Left ventricle myocardium superior (tissue), 1 donor: ENCODE measurements at regions not wholly inside any gene's neighbourhood (a gene's known extent, or its start where the extent isn't known, plus 50 kb on each side); places are given as distances from the start of the nearest gene placed in this dataset.

ENCODE experiments used
- ATAC-seq: fragments of 200-7000 bp; cut with Tn5 transposase; one replicate; pipeline ENCODE4 v1.9.1; 2020; ENCODE audit warnings: mild to moderate bottlenecking, moderate library complexity
- DNase-seq: peaks from one replicate; pipeline ENCODE4 v3.0.0-alpha.2; 2020
- intact Hi-C: fragments of 100-400 bp; cut with micrococcal nuclease; formaldehyde crosslinking; loops from one replicate; pipeline ENCODE4 v1.11.0; 2022
- donor health status: DM: no; HTN: yes; CAD: no; lungs with severe emphysema.

DNA sequence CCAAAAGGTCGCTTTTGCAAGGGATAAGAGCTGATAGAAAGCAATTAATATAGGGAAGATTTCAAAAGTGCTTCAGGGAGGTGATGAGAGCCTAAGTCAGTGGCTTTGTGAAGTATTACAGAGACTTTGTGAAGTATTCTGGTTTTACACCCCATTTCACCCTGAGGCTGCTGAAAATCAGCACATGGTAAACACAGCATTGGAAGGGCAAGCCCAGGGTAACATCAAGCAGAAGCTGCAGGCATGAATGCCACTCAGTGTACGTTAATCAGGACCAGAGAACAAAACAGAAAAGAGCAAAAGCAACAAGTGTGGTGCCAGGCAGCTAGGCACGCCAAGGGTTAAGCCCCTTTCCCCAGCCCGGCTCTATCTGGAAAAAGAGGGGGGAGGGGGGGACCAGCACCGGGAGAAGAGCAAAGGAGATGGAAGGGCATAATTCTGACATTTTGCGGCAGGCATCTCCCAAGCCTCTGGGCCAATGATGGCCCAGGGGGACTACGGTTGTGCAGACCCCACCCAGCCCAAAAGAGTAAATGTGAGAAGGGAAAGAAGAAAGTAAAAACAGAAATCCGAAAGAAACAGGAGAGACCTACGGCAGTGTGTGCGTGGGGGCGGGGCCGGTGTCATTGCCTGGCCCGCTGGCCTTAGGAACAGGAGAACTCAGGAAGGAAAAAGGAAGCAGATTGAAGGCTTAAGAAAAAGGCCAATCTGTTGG is 58.9 kb downstream of the DHRS2 start:
- DNase-seq: peak; percentile 48
- intact Hi-C loops: no loop called here
- peak; percentile 67 for ATAC-seq

DNA sequence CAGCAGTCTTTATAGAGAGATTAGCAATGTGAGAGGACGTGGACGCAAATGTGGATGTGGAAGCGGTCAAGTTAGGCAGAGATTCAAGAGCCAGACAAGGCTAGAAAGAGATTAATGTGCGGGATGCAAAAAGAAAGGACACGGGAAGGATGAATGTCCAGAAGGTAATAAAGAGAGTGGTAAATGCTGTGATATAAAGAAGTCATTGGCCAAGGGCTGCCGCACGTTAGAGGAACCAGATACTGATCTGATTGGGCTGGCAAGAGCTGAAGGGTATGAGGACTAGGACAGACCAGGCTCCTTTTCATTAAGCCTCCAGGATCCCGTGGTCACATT is 59.5 kb downstream of the DHRS2 start:
- ATAC-seq: no peak
- DNase-seq: no peak
- intact Hi-C loops: no loop called here

DNA sequence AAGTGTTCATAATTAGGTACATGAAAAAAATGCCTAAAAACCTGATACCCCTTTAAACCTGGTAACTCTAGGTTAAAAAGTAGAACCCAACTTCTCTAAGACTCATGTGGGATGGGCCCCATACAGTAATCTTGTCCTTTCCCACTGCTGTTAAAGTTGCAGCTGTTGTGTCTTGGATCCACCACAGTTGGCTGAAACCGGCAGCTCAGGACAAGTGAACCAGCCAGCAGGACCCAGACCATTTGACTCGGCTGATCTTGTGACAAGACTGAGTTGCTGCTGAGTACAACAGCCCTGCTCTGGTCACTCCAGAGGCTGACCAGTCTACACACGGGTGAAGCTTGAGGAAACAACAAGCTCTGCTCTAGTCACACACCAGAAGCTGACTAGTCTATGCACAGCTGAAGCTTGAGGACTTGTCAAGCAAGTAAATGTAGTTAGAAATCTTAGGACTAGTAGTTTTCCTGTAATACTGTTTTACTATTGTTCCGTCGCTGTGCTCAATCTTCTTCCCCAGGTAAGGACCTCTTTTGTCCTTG is 60.6 kb downstream of the DHRS2 start:
- DNase-seq (no peak), ATAC-seq (no peak)
- intact Hi-C loops: no loop called here

DNA sequence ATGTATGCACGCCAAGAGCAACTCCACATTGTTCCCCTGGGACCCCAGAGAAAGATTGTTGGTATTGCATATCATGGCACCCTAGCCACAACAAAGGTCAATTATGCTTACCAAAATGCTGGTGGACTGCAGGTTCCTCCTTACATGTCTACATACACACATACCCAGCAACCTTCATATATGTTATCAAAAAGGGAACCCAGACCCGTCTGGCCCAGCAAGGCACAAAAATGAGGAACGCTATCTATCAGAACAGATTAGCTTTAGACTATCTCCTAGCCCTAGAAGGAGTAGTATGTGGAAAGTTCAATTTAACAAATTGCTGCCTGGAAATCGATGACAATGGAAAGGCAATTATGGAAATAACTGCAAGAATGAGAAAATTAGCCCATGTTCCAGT is 61.5 kb downstream of the DHRS2 start:
- DNase-seq (no peak), ATAC-seq (no peak)
- intact Hi-C loops: no loop called here

DNA sequence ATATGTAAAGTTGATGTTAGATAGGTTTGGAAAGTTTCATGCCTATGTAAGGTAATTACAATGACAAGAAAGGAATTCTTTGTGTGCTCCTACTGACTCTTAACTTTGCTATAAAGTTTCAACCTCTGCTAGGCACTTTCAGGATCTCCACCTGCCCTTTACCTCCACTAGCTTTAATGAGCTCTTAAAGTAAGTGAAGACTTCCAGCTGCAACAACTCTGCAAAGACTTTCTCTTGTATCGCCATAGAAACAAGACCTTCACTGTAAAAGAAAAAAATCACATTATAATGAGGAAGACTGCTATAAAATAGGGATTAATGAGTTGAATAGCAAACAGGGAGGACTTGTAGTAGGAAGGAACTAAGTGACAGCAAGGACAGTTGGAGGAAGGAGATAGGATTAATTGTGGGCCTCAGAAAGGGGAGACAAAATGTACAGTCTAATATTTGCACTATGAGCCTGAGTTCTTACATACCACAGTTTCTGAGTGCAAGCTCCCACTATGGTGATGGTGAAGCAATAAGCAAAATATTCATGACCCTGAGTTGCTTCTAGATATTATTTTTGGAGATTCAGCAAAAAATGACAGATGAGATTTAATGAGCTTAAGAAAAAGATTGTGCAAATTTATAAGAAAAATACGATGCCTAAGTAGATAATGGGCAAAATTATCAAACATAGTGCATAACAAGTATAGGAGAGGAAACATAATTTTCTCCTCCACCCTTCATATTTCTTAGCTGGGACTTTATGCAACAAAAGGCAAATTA is 66.7 kb downstream of the DHRS2 start:
- no peak for ATAC-seq
- no peak for DNase-seq
- intact Hi-C loops: no loop called here

DNA sequence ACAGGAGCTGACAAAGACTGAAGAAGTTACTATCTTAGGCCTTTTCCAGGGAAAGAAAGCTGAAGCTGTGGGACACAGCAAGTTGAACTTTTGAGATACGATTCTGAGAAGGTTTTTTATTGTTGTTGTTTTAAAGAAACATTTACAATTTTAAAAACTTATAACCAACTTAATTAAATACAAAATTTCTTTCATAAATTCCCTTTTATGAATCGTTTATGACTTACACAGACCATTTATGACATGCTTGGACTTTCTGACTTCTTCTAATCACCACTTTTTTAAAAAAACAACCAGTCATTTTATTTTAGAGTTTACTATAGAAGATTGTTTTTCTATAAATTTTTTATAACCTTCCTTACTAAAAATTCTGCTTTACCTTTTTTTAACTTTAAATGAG is 68.7 kb downstream of the DHRS2 start:
- ATAC-seq: no peak
- DNase-seq: no peak
- intact Hi-C loops: no loop called here

DNA sequence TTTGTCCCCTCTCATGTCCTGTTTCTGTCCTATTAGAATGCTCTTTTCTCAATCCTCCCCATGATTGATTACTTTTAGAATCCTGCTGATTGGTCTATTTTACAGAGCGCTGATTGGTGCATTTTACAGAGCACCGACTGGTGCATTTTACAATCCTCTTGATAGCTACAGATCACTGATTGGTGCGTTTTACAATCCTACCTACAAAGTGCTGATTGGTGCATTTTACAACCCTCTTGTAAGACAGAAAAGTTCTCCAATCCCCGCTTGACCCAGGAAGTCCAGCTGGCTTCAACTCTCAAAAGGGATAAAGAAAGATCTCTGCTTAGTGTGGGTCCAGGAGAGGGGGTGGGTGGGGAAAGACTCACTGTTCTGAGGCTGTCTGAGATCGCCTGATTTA is 71.3 kb downstream of the DHRS2 start:
- intact Hi-C loops: no loop called here
- DNase-seq (no peak), ATAC-seq (no peak)

DNA sequence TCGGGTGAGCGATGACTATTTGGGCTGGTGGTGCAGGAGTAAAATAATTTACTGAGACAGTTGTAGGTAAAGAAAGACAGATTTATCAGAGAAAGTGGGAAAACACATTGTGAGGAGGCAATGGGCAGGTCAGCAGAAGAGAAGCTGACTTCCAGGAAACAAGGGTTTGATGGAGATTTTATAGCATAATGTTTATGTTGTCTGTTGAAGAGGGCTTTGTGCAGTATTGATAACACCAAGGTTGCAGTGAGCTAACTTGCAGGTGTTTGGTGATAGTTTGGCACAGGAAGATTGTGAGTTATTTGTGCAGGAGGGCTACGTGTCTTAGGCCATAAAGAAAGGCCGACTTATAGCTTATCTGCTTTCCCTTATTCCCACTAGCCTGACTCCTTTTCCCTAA is 72.2 kb downstream of the DHRS2 start:
- intact Hi-C loops: no loop called here
- ATAC-seq (no peak), DNase-seq (no peak)

DNA sequence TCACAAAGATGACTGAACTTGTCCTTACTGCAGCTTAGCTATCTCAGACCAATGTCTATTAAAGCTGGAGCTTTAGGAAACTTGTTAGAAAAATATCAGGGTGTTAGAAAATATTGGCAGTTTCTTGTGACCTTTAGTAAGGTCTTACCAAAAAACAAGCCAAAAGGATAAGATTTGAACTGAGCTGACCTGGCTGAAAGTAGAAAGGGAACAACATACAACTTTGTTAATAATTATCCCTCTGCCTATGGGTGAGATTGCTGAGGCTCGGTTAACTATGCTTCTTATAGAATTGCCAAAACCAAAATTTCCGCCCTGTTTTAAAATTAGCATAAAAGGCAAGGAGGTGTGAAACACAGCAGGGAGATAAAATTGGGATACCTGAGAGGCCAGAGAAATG is 73.8 kb downstream of the DHRS2 start:
- no peak for ATAC-seq
- intact Hi-C loops: no loop called here
- DNase-seq: no peak

DNA sequence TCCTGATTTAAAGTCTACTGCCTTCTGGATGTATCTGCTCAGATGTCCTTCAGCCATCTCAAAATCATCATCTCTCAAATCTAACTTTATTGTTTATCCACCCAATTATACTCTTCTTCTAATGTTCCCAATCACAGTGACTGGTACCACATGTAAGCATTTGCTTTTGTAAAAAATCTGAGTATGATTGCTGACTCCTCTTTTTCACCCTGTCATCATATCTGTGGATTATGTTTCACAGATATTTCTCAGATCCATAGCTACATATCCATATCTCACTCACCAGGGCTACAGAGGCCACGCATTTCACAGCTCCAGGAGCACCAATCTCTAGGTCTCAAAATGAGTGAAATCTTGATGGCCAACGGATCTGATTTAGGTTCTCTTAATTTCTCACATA is 76.1 kb downstream of the DHRS2 start:
- intact Hi-C loops: no loop called here
- ATAC-seq (no peak), DNase-seq (no peak)

DNA sequence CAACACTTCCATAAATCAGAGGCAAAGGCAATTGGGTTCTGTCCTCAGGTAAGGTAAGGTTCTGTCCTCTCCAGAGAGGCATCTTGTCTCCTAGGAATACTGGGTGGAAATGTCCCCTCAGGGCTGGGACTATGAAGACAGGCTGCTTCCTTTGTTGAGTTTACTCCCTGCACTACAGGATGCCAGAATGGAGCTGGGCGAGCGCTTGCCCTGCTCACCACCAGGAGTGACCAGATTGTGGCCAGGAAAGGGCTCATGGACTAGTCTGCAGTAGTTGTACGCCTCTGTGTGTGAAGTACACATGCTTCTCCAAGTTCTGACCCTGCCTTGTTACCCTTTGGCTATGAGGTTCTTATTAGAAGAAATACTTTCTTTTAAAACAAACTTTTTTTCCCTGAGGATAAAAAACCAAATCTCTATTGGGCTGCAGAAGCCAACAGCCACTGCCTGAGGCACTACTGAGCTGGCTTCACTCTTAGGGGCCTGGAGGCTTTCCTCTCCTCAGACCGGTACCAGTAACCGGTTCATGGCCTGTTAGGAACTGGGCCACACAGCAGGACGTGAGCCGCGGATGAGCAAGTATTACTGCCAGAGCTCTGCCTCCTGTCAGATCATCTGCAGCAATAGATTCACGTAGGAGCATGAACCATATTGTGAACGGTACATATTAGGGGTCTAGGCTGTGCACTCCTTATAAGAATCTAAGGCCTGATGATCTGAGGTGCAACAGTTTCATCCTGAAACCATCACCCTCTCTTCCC is 83.2 kb downstream of the DHRS2 start:
- ATAC-seq (no peak), DNase-seq (no peak)
- intact Hi-C loops: no loop called here

DNA sequence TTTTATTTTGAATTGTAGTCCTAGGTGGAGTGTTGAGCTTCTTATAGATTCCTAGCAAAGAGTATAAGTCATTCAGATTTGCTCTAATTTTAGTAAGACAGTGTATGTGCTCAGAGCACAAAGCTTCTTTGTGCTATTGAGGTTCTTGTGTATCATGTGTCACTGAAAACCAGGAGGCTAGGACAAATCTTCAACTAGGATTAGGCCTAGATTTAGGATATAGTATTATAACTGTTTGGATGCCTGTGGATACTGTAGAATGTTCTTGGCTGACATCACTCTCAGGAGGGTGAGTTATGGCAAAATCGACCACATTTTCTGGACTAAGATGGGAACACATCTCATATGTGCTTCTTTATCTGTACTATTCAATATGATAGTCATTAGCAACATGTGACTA is 86.5 kb downstream of the DHRS2 start:
- ATAC-seq (no peak), DNase-seq (no peak)
- intact Hi-C loops: no loop called here

DNA sequence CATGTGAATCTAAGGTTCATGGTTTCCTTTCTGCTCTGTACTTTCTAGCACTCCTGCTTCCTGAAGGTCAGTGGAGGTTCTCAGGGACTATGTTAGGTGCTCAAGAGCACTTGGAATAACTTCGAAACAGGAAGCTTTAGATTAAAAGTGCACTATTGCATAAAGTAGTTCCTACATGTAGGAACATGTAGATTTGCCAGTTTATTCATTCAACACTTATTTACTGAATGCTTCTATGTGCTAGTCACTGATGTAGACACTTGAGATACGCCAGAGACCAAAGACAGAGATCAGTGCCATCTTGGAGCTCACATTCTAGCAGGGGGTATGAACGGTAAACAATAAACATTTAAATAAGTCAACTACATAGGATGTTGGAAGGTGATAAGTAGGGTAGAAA is 87.7 kb downstream of the DHRS2 start:
- intact Hi-C loops: no loop called here
- no peak for DNase-seq
- no peak for ATAC-seq

DNA sequence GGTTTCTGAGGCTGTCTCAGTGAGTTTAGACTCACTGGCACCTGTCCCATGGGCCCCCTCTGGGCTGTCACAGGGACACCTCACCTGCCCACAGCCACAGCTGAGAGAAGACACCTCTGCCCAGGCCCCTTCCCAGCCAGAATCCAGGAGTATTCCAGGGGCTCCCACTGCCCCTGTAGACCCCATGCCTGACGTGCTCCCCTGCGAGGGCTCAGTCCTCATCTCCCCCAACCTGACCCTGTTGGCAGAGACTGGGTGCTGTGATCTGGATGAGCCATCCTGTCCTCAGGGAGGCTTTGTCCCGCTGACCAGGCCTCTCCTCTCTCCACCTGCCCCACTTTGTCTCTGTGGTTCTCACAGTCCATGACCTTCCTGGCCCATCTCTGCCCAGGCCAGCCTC is 89.4 kb downstream of the DHRS2 start:
- ATAC-seq (no peak), DNase-seq (no peak)
- intact Hi-C loops: no loop called here

DNA sequence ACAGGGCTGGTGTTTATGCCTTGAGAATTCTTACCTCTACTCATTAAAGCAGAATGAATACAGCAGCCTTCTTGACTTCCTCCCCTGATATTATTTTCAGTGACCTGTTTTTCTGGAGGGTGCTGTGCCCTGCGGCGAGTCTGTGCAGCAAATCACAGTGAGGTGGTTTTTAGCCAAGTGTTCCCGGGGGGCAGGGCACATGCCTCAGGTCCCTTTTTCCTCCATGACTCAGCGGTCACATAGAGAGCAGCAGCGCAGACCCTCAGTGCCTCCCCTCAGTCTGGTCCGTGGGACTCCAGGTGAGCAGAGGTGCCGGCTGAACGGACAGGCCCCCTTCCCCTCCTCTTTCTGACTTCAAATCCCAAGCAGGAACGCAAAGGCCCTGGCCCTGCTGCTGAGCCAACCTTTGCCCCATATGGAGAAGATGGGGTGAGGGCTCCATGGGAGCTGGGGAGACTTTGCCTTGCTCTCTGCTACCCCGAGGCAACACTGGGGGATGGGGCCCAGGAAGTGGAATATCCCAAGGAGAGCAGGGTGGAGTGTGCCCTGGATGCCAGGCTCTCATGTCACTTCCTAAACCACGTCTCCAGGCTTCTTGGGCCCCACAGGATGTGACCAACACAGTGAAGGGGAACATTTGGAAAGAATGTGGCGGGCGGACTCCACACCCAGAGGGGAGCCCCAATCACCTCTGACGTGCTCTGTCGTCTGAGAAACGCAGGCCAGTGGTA is 90.0 kb downstream of the DHRS2 start:
- intact Hi-C loops: no loop called here
- DNase-seq (no peak), ATAC-seq (no peak)

DNA sequence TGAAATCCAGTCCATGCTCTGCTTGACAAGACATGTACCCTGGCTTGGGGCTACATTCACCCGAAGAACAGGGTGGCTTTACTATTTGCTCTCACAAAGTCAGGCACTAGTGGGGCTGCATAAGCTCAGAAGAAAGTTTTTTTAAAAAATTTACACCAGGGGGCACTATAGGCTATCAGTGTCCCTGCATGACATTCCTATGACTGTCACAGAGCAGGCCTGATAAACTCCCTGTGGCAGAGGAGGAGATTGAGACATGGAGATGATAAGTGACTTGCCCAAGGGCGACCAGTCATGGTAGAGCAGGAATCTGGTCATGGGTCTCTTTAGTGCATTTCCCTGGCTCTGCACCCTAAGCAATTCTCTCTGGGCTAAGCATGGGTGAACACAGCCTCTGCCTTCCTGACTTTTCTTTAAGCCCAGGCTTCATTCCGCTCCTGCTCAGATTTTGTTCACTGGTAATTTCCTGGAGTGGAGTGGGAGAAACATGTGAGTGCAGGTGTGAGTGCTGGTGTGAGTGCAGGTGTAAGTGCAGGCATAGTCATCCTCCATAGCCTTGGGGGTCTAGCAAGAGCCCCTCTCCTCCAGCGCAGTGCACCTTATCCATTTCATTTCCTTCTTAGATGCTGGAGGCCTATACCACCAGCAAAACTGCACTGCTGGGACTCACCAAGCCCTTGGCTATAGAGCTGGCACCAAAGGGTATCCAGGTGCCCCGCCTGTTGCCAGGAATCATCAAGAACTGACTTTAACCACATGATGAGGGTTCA is 91.6 kb downstream of the DHRS2 start:
- no peak for DNase-seq
- ATAC-seq: peak; percentile 54
- intact Hi-C loops: no loop called here

DNA sequence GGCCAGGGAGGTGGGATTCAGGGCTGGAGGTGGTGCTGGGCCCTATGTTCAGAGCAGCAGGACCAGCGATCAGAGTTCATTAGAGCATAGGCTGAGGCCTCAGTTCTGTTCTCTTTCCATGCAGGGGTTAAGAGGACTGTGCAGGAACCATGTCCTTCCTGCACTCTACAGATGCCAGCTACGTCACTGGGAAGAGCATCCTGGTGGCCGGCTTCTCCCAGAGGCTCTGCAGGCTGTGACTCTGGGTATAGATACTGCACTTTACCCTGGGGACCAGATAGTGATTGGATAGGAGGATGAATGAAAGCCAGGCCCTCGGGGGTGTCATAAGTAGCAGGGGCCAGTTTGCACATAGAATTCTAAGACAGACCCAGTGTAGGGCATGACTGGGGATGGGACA is 92.6 kb downstream of the DHRS2 start:
- DNase-seq: no peak
- ATAC-seq: no peak
- intact Hi-C loops: no loop called here

DNA sequence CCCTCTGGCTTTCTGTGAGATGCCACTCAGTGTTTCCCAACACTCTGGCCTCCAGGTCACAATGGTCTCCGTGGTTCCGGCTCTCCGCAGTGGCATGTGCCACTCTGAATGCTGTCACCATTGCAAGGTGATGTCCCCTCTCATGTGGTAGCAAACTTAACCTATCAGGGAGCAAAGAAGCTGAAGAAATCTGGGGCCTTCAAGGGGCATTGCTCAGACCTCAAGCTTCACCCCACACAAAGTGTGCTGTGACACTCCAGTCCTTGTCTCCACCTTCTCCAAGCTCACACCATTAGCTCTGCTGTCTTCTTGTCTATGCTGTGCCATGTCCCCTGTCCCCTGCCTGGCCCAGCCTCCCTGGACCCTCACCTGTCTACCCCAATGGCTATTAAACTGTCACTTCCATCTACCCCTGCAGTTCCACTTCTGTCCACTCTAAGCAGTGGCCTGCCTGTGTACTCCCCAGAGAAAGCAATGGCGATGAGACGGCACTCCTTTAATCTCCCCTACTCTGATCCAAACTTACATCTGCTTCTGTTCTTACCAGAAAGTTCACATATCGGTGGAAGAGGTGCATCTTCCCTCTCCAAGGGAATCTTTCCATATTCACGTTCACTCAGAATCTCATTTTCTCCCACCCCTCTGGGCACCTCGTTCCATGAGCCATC is 93.7 kb downstream of the DHRS2 start:
- DNase-seq (no peak), ATAC-seq (no peak)
- intact Hi-C loops: no loop called here
